Stomach (tissue), 4 donors: ENCODE measurements at regions not wholly inside any gene's neighbourhood (a gene's known extent, or its start where the extent isn't known, plus 50 kb on each side); places are given as distances from the start of the nearest gene placed in this dataset.

Source experiments
- POLR2A ChIP-seq, 4 donors: fragments of 450-650 bp; IDR thresholded peaks; one replicate each; pipeline ENCODE4 v1.6.1; 2016; ENCODE audit warnings: antibody characterized with exemption in 4 of 4, control low read depth in 2 of 4, mild to moderate bottlenecking in 1 of 4, moderate library complexity in 1 of 4
- POLR2AphosphoS5 ChIP-seq, 3 donors: sonication (generic); formaldehyde crosslinking; IDR thresholded peaks; one replicate each; pipeline ENCODE4 v1.6.1; 2016; ENCODE audit warnings: antibody characterized with exemption in 3 of 3
- TF ChIP-seq, protein P1 (sequence below), 7 experiments: fragments of 450-650 bp in 4 of 7; fragments of 200-600 bp in 3 of 7; sonication (generic) in 3 of 7; IDR thresholded peaks; one replicate each; pipeline ENCODE4 v1.5.1; 2016 to 2019; ENCODE audit warnings: antibody characterized with exemption in 7 of 7, control low read depth in 2 of 7, mild to moderate bottlenecking in 1 of 7

DNA sequence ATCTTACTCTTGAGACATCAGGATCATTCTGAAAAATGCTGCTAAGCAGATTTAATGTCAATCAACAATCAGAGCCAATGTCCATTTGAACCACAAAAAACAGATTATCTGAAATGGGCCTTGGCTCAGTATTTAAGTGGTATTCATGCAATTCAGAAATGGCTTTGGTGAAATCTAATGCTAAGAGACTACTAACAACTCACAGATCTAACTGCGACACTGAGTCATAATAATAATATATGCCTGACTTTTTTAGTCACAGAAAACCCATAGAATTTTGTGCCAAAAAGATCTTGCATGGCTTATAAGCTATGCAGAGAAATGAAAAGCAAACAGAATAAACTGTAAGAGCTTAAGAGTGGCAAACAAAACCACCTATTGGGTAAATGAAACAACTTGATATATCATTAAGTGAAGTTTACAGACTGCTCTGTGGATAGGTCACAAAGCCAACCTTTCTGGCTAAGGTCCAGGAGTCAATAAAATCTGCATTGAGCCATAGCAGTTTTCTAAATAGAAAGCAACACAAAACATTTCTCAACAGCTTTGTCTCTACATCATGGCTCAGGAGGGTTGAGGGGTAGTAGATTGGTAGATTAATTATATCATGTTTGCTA lies 234.3 kb downstream of the LRATD1 start:
- TF ChIP-seq, protein P1, sequence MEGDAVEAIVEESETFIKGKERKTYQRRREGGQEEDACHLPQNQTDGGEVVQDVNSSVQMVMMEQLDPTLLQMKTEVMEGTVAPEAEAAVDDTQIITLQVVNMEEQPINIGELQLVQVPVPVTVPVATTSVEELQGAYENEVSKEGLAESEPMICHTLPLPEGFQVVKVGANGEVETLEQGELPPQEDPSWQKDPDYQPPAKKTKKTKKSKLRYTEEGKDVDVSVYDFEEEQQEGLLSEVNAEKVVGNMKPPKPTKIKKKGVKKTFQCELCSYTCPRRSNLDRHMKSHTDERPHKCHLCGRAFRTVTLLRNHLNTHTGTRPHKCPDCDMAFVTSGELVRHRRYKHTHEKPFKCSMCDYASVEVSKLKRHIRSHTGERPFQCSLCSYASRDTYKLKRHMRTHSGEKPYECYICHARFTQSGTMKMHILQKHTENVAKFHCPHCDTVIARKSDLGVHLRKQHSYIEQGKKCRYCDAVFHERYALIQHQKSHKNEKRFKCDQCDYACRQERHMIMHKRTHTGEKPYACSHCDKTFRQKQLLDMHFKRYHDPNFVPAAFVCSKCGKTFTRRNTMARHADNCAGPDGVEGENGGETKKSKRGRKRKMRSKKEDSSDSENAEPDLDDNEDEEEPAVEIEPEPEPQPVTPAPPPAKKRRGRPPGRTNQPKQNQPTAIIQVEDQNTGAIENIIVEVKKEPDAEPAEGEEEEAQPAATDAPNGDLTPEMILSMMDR (IDR thresholded peaks at IDR 0.05), result no peak
- TF ChIP-seq POLR2A (IDR thresholded peaks at IDR 0.05), result no peak
- no peak for TF ChIP-seq POLR2AphosphoS5 (IDR thresholded peaks at IDR 0.05)
